ENCODE measurements at regions not wholly inside any gene's neighbourhood (a gene's known extent, or its start where the extent isn't known, plus 50 kb on each side); places are given as distances from the start of the nearest gene placed in this dataset.
"Not testable (repeated sequence)": the region's sequence is repeated elsewhere in the genome, so short reads cannot be mapped to it uniquely, and the experiment has no call there.

DNA sequence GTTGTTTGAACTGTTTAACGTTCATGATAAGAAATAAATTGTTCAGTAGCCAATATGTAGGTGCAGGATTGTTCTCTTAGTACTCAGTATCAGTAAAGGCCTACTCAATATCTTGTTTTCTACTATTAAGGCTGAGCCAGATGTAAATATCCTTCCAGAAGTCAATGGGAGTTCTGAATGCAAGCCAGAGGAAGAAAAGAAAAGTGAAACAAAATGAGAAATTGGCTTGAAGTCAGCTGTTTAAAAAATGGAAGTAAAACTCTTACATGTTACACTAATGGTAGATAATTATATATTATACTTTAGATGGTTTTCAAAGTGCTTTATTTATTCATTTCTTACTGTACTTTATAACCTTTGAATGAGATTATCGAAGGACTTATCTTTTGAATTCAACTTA, 1417.9 kb downstream of the ADGRL3 start:
- H3K4me3 ChIP-seq (ENCODE audit: low read depth, low read length) = no peak overlapping the region
- TF ChIP-seq, protein P1, sequence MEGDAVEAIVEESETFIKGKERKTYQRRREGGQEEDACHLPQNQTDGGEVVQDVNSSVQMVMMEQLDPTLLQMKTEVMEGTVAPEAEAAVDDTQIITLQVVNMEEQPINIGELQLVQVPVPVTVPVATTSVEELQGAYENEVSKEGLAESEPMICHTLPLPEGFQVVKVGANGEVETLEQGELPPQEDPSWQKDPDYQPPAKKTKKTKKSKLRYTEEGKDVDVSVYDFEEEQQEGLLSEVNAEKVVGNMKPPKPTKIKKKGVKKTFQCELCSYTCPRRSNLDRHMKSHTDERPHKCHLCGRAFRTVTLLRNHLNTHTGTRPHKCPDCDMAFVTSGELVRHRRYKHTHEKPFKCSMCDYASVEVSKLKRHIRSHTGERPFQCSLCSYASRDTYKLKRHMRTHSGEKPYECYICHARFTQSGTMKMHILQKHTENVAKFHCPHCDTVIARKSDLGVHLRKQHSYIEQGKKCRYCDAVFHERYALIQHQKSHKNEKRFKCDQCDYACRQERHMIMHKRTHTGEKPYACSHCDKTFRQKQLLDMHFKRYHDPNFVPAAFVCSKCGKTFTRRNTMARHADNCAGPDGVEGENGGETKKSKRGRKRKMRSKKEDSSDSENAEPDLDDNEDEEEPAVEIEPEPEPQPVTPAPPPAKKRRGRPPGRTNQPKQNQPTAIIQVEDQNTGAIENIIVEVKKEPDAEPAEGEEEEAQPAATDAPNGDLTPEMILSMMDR (IDR thresholded peaks at IDR 0.05; ENCODE audit: low read depth, low read length, missing control alignments) = no peak
- no peak for DNase-seq (ENCODE audit: low read depth)

DNA sequence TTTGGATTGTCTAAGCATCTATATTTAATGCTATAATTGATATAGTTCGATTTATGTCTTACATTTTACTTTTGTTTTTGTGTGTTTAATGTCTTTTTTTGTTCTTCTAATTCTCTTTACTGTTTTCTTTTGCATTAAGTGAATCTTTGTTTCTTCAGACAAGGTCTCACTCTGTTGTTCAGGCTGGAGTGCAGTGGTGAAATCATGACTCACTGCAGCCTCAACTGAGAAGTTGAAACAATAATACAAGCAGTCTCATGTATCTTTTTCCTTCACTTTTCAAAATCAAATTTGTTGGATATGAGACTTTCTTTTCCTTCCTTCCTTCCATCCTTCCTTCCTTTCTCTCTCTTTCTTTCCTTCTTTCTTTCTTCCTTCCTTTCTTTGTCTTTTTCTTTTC, 1401.6 kb downstream of the ADGRL3 start:
- no peak overlapping the region for H3K4me3 ChIP-seq (ENCODE audit: low read depth, low read length)
- DNase-seq (ENCODE audit: low read depth) = no peak
- TF ChIP-seq, protein P1 (IDR thresholded peaks at IDR 0.05; ENCODE audit: low read depth, low read length, missing control alignments) = no peak

DNA sequence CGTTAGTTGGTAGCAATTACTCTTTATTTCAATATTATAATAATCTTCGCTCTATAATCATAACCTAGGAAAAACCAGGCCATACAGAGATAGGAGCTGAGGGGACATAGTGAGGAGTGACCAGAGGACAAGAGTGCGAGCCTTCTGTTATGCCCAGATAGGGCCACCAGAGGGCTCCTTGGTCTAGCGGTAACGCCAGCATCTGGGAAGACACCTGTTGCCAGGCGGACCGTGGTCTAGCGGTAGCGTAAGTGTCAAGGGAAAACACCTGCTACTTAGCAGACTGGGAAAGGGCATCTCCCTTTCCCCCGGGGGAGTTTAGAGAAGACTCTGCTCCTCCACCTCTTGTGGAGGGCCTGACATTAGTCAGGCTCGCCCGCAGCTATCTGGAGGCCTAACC, 1395.1 kb downstream of the ADGRL3 start:
- TF ChIP-seq, protein P1 (IDR thresholded peaks at IDR 0.05; ENCODE audit: low read depth, low read length, missing control alignments) = peak; percentile 6
- DNase-seq (ENCODE audit: low read depth); H3K4me3 ChIP-seq (ENCODE audit: low read depth, low read length): not testable (repeated sequence)

DNA sequence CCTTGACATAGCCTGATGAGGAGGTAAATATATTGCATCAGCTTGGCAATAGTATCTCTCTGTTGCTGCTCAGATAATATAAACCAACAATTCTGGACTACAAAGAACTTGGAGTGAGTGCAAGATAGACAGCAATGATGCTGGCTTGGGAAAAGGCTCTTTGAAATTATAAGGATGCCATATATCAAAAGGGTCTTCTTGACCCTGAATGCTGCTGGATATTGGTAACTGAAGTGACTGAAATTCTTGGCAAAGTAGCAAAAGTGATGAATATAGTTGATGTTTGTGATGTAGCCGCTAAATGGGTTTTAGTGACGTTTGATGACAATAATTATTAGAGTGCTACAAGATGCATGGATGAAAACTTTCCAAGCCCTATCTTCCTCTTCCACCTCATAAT, 1391.6 kb downstream of the ADGRL3 start:
- no peak for DNase-seq (ENCODE audit: low read depth)

DNA sequence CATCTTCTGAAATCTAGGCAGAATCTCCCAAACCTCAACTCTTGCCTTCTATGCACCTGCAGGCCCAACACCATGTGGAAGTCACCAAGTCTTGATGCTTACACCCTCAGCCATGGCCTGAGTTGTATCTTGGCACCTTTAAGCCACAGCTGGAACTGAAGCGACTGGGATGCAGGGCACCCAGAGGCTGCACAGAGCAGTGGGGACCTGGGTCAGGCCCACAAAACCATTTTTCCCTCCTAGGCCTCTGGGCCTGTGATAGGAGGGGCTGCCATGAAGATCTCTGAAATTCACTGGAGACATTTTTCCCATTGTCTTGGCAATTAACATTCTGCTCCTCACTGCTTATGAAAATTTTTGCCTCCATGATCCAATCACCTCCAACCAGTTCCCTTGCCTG, 1388.5 kb downstream of the ADGRL3 start:
- TF ChIP-seq, protein P1 (IDR thresholded peaks at IDR 0.05; ENCODE audit: low read depth, low read length, missing control alignments) = no peak
- H3K4me3 ChIP-seq (ENCODE audit: low read depth, low read length) = no peak overlapping the region
- DNase-seq (ENCODE audit: low read depth) = no peak

More for the DNA sequence above, 1391.6 kb downstream of the ADGRL3 start:
- H3K4me3 ChIP-seq (ENCODE audit: low read depth, low read length) = no peak overlapping the region
- TF ChIP-seq, protein P1 (IDR thresholded peaks at IDR 0.05; ENCODE audit: low read depth, low read length, missing control alignments) = no peak

DNA sequence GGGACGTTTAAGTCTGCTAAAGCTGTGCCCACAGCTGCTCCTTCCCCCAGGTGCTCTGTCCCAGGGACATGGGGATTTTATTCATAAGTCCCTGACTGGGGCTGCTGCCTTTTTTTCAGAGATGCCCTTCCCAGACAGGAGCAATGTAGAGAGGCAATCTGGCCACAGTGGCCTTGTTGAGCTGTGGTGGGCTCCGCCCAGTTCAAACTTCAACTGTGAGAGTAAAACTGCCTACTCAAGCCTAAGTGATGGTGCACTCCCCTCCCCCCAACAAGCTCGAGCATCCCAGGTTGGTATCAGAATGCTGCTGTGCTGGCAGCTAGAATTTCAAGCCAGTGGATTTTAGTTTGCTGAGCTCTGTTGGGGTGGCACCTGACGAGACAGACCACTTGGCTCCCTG, 1371.4 kb downstream of the ADGRL3 start:
- TF ChIP-seq, protein P1 (IDR thresholded peaks at IDR 0.05; ENCODE audit: low read depth, low read length, missing control alignments) = no peak
- no peak overlapping the region for H3K4me3 ChIP-seq (ENCODE audit: low read depth, low read length)
- no peak for DNase-seq (ENCODE audit: low read depth)

DNA sequence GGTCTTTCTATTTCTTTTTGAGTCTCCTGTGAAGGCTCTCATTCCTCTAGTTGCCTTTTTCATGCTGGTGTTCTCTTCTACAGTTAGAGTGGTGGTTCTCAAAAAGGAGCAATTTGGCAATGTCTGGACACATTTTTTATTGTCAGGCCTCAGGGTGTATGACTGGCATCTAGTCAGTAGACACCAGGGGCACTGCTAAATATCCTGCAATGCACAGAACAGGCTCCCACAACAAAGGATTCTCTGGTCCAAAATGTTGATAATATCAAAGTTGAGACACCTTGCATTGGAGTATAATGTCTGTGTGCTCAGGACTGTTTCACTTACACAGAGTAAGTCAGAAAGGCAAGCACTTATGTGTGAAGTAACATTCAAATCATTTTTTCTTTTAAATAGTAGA, 1360.7 kb downstream of the ADGRL3 start:
- TF ChIP-seq, protein P1 (IDR thresholded peaks at IDR 0.05; ENCODE audit: low read depth, low read length, missing control alignments) = no peak
- DNase-seq (ENCODE audit: low read depth) = no peak
- H3K4me3 ChIP-seq (ENCODE audit: low read depth, low read length) = no peak overlapping the region

Data from GM12864 (cell line).